A549 (cell line): ENCODE measurements at regions not wholly inside any gene's neighbourhood (a gene's known extent, or its start where the extent isn't known, plus 50 kb on each side); places are given as distances from the start of the nearest gene placed in this dataset.

Experiments used
- ATAC-seq, 2 experiments: fragments of 200-7000 bp in 1 of 2; fragments of >200 bp in 1 of 2; cut with Nextera tagmentation in 1 of 2; cut with Tn5 transposase in 1 of 2; 3 replicates each; pipeline versions ENCODE4 v1.8.0 to v1.9.1; 2018 to 2020; ENCODE audit warnings: mild to moderate bottlenecking in 1 of 2, moderate library complexity in 1 of 2
- CTCF ChIA-PET: fragments of 300-600 bp; sonication (Branson Sonifier 250); formaldehyde crosslinking; extraction: SDS; loops from one replicate; lab custom pipeline; 2021; ENCODE audit warnings: antibody characterized with exemption, inconsistent platforms; lab: Yijun Ruan, JAX
- POLR2A ChIA-PET: fragments of 350-600 bp; formaldehyde crosslinking; extraction: SDS; loops from one replicate; lab custom pipeline; 2021; ENCODE audit warnings: antibody characterized with exemption, inconsistent platforms; lab: Yijun Ruan, JAX
- DNase-seq, 2 experiments: peaks; one replicate each; pipeline versions ENCODE4 v3.0.0 to v3.0.0-alpha.2; 2011 to 2016; ENCODE audit warnings: low read depth in 1 of 2, low spot score in 1 of 2
- FAIRE-seq: peaks from 2 replicates; lab custom pipeline; 2011; peaks lifted over from hg19 to GRCh38; lab: Jason Lieb, UNC
- H3K27ac ChIP-seq, 2 experiments: fragments of >200 bp; sonication (Bioruptor Twin); formaldehyde crosslinking; 3 replicates each; pipeline ENCODE4 v1.5.1; 2016 to 2017
- H3K4me1 ChIP-seq: fragments of >200 bp; sonication (Bioruptor Twin); formaldehyde crosslinking; 3 replicates; pipeline ENCODE4 v1.6.1; 2016
- H3K4me2 ChIP-seq: fragments of >200 bp; sonication (Bioruptor Twin); formaldehyde crosslinking; 3 replicates; pipeline ENCODE4 v1.6.1; 2016
- H3K4me3 ChIP-seq: fragments of >200 bp; sonication (Bioruptor Twin); formaldehyde crosslinking; 3 replicates; pipeline ENCODE4 v1.5.1; 2016
- H3K9me3 ChIP-seq: fragments of >200 bp; sonication (Bioruptor Twin); formaldehyde crosslinking; 3 replicates; pipeline ENCODE4 v1.6.1; 2016
- BCL3 ChIP-seq: fragments of >200 bp; sonication (Bioruptor Twin); formaldehyde crosslinking; IDR thresholded peaks from 3 replicates; pipeline ENCODE4 v1.6.1; 2016
- CEBPB ChIP-seq, 2 experiments: fragments of >200 bp in 1 of 2; sonication (Bioruptor Twin) in 1 of 2; formaldehyde crosslinking in 1 of 2; IDR thresholded peaks; 2 replicates each; pipeline ENCODE4 v1.6.1; 2012 to 2016
- CHD2 ChIP-seq: fragments of 150-350 bp; IDR thresholded peaks from 2 replicates; pipeline ENCODE4 v1.6.1; 2014; ENCODE audit warnings: low read length; ENCODE audit not compliant: partially characterized antibody
- CHD4 ChIP-seq: fragments of 200-600 bp; sonication (generic); IDR thresholded peaks from 2 replicates; pipeline ENCODE4 v1.6.1; 2016; ENCODE audit warnings: antibody characterized with exemption, mild to moderate bottlenecking, borderline replicate concordance
- CTCF ChIP-seq: fragments of >200 bp; sonication (Bioruptor Twin); formaldehyde crosslinking; IDR thresholded peaks from 3 replicates; pipeline ENCODE4 v1.5.1; 2016
- EHF ChIP-seq: fragments of 250-450 bp; sonication (Bioruptor Pico); IDR thresholded peaks from 2 replicates; pipeline ENCODE4 v1.5.0; 2020; ENCODE audit warnings: mild to moderate bottlenecking
- EHMT2 ChIP-seq: fragments of 200-600 bp; sonication (generic); IDR thresholded peaks from 2 replicates; pipeline ENCODE4 v1.6.1; 2016; ENCODE audit warnings: antibody characterized with exemption, low read depth, mild to moderate bottlenecking, moderate library complexity
- FOSL2 ChIP-seq, 2 experiments: fragments of 450-650 bp in 1 of 2; fragments of >200 bp in 1 of 2; sonication (Bioruptor Twin) in 1 of 2; formaldehyde crosslinking; IDR thresholded peaks; 2 replicates each; pipeline versions ENCODE4 v1.5.0 to v1.6.1; 2016 to 2020; ENCODE audit warnings: mild to moderate bottlenecking in 1 of 2, moderate library complexity in 1 of 2
- FOXS1 ChIP-seq: fragments of 250-450 bp; sonication (Bioruptor Pico); IDR thresholded peaks from 2 replicates; pipeline ENCODE4 v1.5.0; 2020; ENCODE audit warnings: mild to moderate bottlenecking, moderate library complexity
- GATA3 ChIP-seq: IDR thresholded peaks from 2 replicates; pipeline ENCODE4 v1.6.1; 2012; ENCODE audit warnings: borderline replicate concordance
- HEYL ChIP-seq: fragments of 250-450 bp; sonication (Bioruptor Pico); IDR thresholded peaks from 2 replicates; pipeline ENCODE4 v1.8.0; 2021; ENCODE audit warnings: mild to moderate bottlenecking, moderate library complexity
- HMGXB4 ChIP-seq: fragments of 250-450 bp; sonication (Bioruptor Pico); IDR thresholded peaks from 2 replicates; pipeline ENCODE4 v1.5.0; 2021; ENCODE audit warnings: mild to moderate bottlenecking, moderate library complexity, borderline replicate concordance
- HOXB5 ChIP-seq: fragments of 250-450 bp; sonication (Bioruptor Pico); IDR thresholded peaks from 2 replicates; pipeline ENCODE4 v1.5.0; 2020; ENCODE audit warnings: mild to moderate bottlenecking, moderate library complexity
- JUN ChIP-seq, 2 experiments: fragments of >200 bp; sonication (Bioruptor Twin); formaldehyde crosslinking; IDR thresholded peaks; 2 replicates in 1 of 2; 3 replicates in 1 of 2; pipeline ENCODE4 v1.6.1; 2016 to 2017
- MAZ ChIP-seq: fragments of 150-350 bp; IDR thresholded peaks from 2 replicates; pipeline ENCODE4 v1.6.1; 2014; ENCODE audit warnings: antibody characterized with exemption, low read depth, low read length, borderline replicate concordance
- NFE2L2 ChIP-seq: fragments of 150-350 bp; conservative IDR thresholded peaks from 2 replicates; pipeline ENCODE4 v1.6.1; 2014; ENCODE audit warnings: low read length
- NR3C1 ChIP-seq: fragments of >200 bp; sonication (Bioruptor Twin); formaldehyde crosslinking; IDR thresholded peaks from 3 replicates; pipeline ENCODE4 v1.6.1; 2017
- POLR2AphosphoS2 ChIP-seq: conservative IDR thresholded peaks from 2 replicates; pipeline ENCODE4 v1.6.1; 2012; ENCODE audit warnings: low read length, improper control_type of control experiment, inconsistent platforms
- RAD21 ChIP-seq, 2 experiments: fragments of >200 bp in 1 of 2; sonication (Bioruptor Twin) in 1 of 2; formaldehyde crosslinking in 1 of 2; IDR thresholded peaks in 1 of 2; conservative IDR thresholded peaks in 1 of 2; 2 replicates in 1 of 2; 3 replicates in 1 of 2; pipeline ENCODE4 v1.6.1; 2012 to 2018; ENCODE audit warnings: inconsistent platforms in 1 of 2
- ZFP36 ChIP-seq: fragments of 450-650 bp; IDR thresholded peaks from 2 replicates; pipeline ENCODE4 v1.6.1; 2014; ENCODE audit warnings: borderline replicate concordance; ENCODE audit not compliant: partially characterized antibody
- ZSCAN20 ChIP-seq: fragments of 250-450 bp; sonication (Bioruptor Pico); IDR thresholded peaks from 2 replicates; pipeline ENCODE4 v1.8.0; 2022; ENCODE audit warnings: mild to moderate bottlenecking, moderate library complexity
- WGBS: methylation state at CpG from one replicate; pipeline ENCODE4 v1.1.6; 2017; ENCODE audit errors: missing lambda C conversion rate; 5-methylcytosine and 5-hydroxymethylcytosine counted together

GRCh38 chr1:242877229-242877628, 352.7 kb upstream of the PLD5 start (continued):
- TF ChIP-seq ZFP36 (no peak), POLR2AphosphoS2 (no peak), ZSCAN20 (CRISPR knock-in tag) (no peak)

GRCh38 chr1:242876030-242876429, 351.5 kb upstream of the PLD5 start:
- ATAC-seq (peak; percentile 83 to 84), DNase-seq (peak; percentile 21 to 70)
- peaks cover 43% of the 10 kb centered on the region for H3K4me1 ChIP-seq
- H3K9me3 ChIP-seq: no peaks in the 10 kb centered on the region
- CTCF ChIA-PET: no interaction called here
- H3K4me3 ChIP-seq: no peak overlapping the region
- 0% methylated on average over 1 of the region's 1 CpG for WGBS
- TF ChIP-seq HEYL (CRISPR knock-in tag) (no peak), MAZ (no peak), EHF (CRISPR knock-in tag) (no peak), JUN (IDR thresholded peaks at IDR 0.05) (no peak), FOSL2 (IDR thresholded peaks at IDR 0.05) (0 out of 2 replicates have a peak, but pooled peaks have one; percentile 34), FOSL2 (CRISPR knock-in tag; IDR thresholded peaks at IDR 0.05) (peak; percentile 53), HOXB5 (CRISPR knock-in tag) (no peak), GATA3 (no peak), CEBPB (IDR thresholded peaks at IDR 0.05) (no peak), NR3C1 (no peak), CHD2 (no peak), EHMT2 (no peak), BCL3 (0 out of 3 replicates have a peak, but pooled peaks have one; percentile 32), FOXS1 (CRISPR knock-in tag) (no peak)
- TF ChIP-seq, all 56 proteins: peak for 2
- Histone ChIP-seq H3K27ac (0 out of 6 replicates have a peak overlapping the region, but pooled peaks of 1 of the 2 experiments have one; percentile 13), H3K4me2 (peak overlapping the region; percentile 27)
- POLR2A ChIA-PET: no interaction called here
- FAIRE-seq: no peak

GRCh38 chr1:242873661-242874060, 349.2 kb upstream of the PLD5 start:
- H3K9me3 ChIP-seq: no peaks in the 10 kb centered on the region
- no peak overlapping the region for H3K4me2 ChIP-seq
- DNase-seq (no peak), FAIRE-seq (no peak), ATAC-seq (no peak)
- no peak overlapping the region for H3K27ac ChIP-seq
- peaks cover 43% of the 10 kb centered on the region for H3K4me1 ChIP-seq
- ChIA-PET POLR2A (no interaction called here), CTCF (interaction anchor here (1.4 kb wide), 1 partner anchor 8 kb away, joined by 3 read pairs; no protein-coding TSS in a partner anchor)
- 51% methylated on average over 1 of the region's 1 CpG for WGBS
- H3K4me3 ChIP-seq: no peak overlapping the region
- TF ChIP-seq RAD21 (conservative IDR thresholded peaks at IDR 0.05 in 1 of 2, IDR thresholded peaks at IDR 0.05 in 1 of 2) (no peak), ZSCAN20 (CRISPR knock-in tag) (no peak), NFE2L2 (no peak)

GRCh38 chr1:242872521-242872920, 348.0 kb upstream of the PLD5 start:
- Histone ChIP-seq H3K4me2 (no peak overlapping the region), H3K4me1 (peaks cover 33% of the 10 kb centered on the region)
- DNase-seq (no peak), FAIRE-seq (no peak), ATAC-seq (no peak)
- CTCF ChIA-PET: interaction anchor here (1.4 kb wide), 1 partner anchor 9 kb away, joined by 3 read pairs; no protein-coding TSS in a partner anchor
- TF ChIP-seq HEYL (CRISPR knock-in tag): no peak
- TF ChIP-seq EHMT2: no peak
- no peak for TF ChIP-seq CTCF
- no peak for TF ChIP-seq JUN (IDR thresholded peaks at IDR 0.05)
- TF ChIP-seq HMGXB4 (CRISPR knock-in tag): no peak
- TF ChIP-seq CHD4: no peak
- TF ChIP-seq, all 56 proteins: peak for 0
- WGBS: 88% methylated on average over 5 of the region's 5 CpGs
- H3K9me3 ChIP-seq: no peaks in the 10 kb centered on the region
- POLR2A ChIA-PET: no interaction called here
- H3K27ac ChIP-seq: no peak overlapping the region
- no peak overlapping the region for H3K4me3 ChIP-seq
